ENCODE measurements at regions not wholly inside any gene's neighbourhood (a gene's known extent, or its start where the extent isn't known, plus 50 kb on each side); places are given as distances from the start of the nearest gene placed in this dataset.

DNA sequence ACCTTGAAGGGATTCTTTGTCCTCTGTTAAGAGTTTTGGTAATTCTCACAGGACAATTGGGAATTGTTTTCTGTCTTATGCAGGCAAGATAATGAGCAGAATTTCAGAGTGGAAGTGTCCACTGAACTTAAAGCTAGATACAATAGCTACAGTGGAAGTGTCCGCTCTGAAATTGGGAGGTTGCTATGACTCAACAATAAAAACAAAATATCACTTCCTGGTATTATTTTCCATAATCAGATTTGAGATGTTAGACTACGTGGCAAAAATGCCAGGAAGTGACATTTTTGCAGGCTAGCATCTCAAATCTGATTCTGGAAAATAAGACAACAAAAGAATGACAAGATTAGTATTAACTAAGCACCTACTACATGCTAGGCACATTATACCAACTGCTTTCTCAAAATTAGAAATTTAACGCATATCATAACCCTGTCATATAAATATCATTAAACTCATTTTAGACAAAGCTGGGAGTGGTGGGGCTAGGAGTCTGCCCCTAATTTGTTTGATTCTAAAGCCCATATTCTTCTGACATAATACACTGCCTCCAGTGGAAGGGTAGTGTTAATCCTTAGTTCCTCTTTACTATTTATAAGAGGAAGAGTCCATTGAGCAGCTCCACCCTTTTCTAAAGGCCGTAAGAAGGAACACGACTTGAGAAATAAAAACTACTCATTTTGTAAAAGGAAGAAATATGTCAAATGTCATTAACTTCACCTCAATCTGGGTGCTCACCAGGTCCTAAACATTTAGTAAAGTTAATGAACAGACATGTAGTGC, 266.9 kb upstream of the STT3B start:
- TF ChIP-seq, protein P1, sequence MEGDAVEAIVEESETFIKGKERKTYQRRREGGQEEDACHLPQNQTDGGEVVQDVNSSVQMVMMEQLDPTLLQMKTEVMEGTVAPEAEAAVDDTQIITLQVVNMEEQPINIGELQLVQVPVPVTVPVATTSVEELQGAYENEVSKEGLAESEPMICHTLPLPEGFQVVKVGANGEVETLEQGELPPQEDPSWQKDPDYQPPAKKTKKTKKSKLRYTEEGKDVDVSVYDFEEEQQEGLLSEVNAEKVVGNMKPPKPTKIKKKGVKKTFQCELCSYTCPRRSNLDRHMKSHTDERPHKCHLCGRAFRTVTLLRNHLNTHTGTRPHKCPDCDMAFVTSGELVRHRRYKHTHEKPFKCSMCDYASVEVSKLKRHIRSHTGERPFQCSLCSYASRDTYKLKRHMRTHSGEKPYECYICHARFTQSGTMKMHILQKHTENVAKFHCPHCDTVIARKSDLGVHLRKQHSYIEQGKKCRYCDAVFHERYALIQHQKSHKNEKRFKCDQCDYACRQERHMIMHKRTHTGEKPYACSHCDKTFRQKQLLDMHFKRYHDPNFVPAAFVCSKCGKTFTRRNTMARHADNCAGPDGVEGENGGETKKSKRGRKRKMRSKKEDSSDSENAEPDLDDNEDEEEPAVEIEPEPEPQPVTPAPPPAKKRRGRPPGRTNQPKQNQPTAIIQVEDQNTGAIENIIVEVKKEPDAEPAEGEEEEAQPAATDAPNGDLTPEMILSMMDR (IDR thresholded peaks at IDR 0.05): no peak
- TF ChIP-seq POLR2A (IDR thresholded peaks at IDR 0.05): no peak

Measured in body of pancreas (tissue), 4 donors.